HFFc6 (cell line): ENCODE measurements at regions not wholly inside any gene's neighbourhood (a gene's known extent, or its start where the extent isn't known, plus 50 kb on each side); places are given as distances from the start of the nearest gene placed in this dataset.
"Not testable (repeated sequence)": the region's sequence is repeated elsewhere in the genome, so short reads cannot be mapped to it uniquely, and the experiment has no call there.

Source experiments
- DNase-seq: peaks from one replicate; pipeline ENCODE4 v3.0.0-alpha.2; 2018
- H3K27ac Mint-ChIP-seq: 2 replicates; pipeline ENCODE4 v1.8.0; 2020; ENCODE audit warnings: mild to moderate bottlenecking, mixed read lengths
- H3K27me3 Mint-ChIP-seq: 2 replicates; pipeline ENCODE4 v1.8.0; 2021; ENCODE audit warnings: mild to moderate bottlenecking, moderate library complexity, mixed read lengths; ENCODE audit not compliant: insufficient read depth
- H3K36me3 Mint-ChIP-seq: 2 replicates; pipeline ENCODE4 v1.8.0; 2021; ENCODE audit warnings: low read depth, mixed read lengths
- H3K4me1 Mint-ChIP-seq: 2 replicates; pipeline ENCODE4 v1.8.0; 2020; ENCODE audit warnings: low read depth, mixed read lengths
- H3K4me3 Mint-ChIP-seq: 2 replicates; pipeline ENCODE4 v1.8.0; 2020; ENCODE audit warnings: mild to moderate bottlenecking, moderate library complexity, mixed read lengths
- H3K9me3 Mint-ChIP-seq: 2 replicates; pipeline ENCODE4 v1.8.0; 2020; ENCODE audit warnings: mild to moderate bottlenecking, mixed read lengths
- CTCF ChIP-seq: fragments of 200-600 bp; sonication (generic); IDR thresholded peaks from 2 replicates; pipeline ENCODE4 v1.5.0; 2021; ENCODE audit warnings: antibody characterized with exemption, mild to moderate bottlenecking

GRCh38 chr3:87822563-87822962, 236.2 kb downstream of the CGGBP1 start:
- H3K27ac Mint-ChIP-seq: no peak overlapping the region
- no peaks in the 10 kb centered on the region for H3K27me3 Mint-ChIP-seq
- DNase-seq: no peak
- no peaks in the 10 kb centered on the region for H3K9me3 Mint-ChIP-seq
- H3K4me1 Mint-ChIP-seq: no peaks in the 10 kb centered on the region
- H3K36me3 Mint-ChIP-seq: peaks cover 7% of the 10 kb centered on the region; the same call in 1 of the 2 replicates
- H3K4me3 Mint-ChIP-seq: no peak overlapping the region
- no peak for TF ChIP-seq CTCF

- H3K4me3 Mint-ChIP-seq, DNase-seq, H3K27ac Mint-ChIP-seq, H3K27me3 Mint-ChIP-seq: not testable (repeated sequence)
- Mint-ChIP-seq H3K4me1 (peaks cover 41% of the 10 kb centered on the region), H3K9me3 (peaks cover 20% of the 10 kb centered on the region), H3K36me3 (peaks cover 21% of the 10 kb centered on the region)
These were observed 245.3 kb downstream of the CGGBP1 start for GRCh38 chr3:87813503-87813902.

GRCh38 chr3:87811953-87812352, 246.9 kb downstream of the CGGBP1 start:
- no peak for DNase-seq
- Mint-ChIP-seq H3K27ac (no peak overlapping the region), H3K36me3 (peaks cover 22% of the 10 kb centered on the region), H3K4me3 (no peak overlapping the region), H3K9me3 (peaks cover 20% of the 10 kb centered on the region), H3K4me1 (peaks cover 47% of the 10 kb centered on the region), H3K27me3 (no peaks in the 10 kb centered on the region)
- TF ChIP-seq CTCF: no peak

GRCh38 chr3:87810452-87811016, 248.3 kb downstream of the CGGBP1 start:
- TF ChIP-seq CTCF: no peak
- Mint-ChIP-seq H3K27me3 (no peaks in the 10 kb centered on the region), H3K4me3 (peak overlapping the region; percentile 55), H3K4me1 (peaks cover 56% of the 10 kb centered on the region), H3K9me3 (peaks cover 20% of the 10 kb centered on the region), H3K36me3 (peaks cover 30% of the 10 kb centered on the region), H3K27ac (peak overlapping the region; percentile 66)
- DNase-seq: peak; percentile 23

- Mint-ChIP-seq H3K4me1 (peaks cover 33% of the 10 kb centered on the region), H3K27ac (no peak overlapping the region), H3K4me3 (no peak overlapping the region), H3K27me3 (no peaks in the 10 kb centered on the region), H3K36me3 (peaks cover 8% of the 10 kb centered on the region; the same call in 1 of the 2 replicates), H3K9me3 (no peaks in the 10 kb centered on the region)
- DNase-seq: no peak
- no peak for TF ChIP-seq CTCF
These were observed 253.1 kb downstream of the CGGBP1 start for GRCh38 chr3:87805670-87806069.

- no peak overlapping the region for H3K4me3 Mint-ChIP-seq
- no peaks in the 10 kb centered on the region for H3K9me3 Mint-ChIP-seq
- TF ChIP-seq CTCF: no peak
- H3K36me3 Mint-ChIP-seq: peaks cover 2% of the 10 kb centered on the region; the same call in 1 of the 2 replicates
- H3K27ac Mint-ChIP-seq: no peak overlapping the region
- H3K4me1 Mint-ChIP-seq: peaks cover 29% of the 10 kb centered on the region
- no peak for DNase-seq
- peaks cover 2% of the 10 kb centered on the region; the same call in 1 of the 2 replicates for H3K27me3 Mint-ChIP-seq
These were observed 257.4 kb downstream of the CGGBP1 start for GRCh38 chr3:87801409-87801808.
